Stimulated activated CD4-positive, alpha-beta T cell treated with anti-CD3 and anti-CD28 coated beads, Interleukin-2, amount 100 ng/mL, for 48 hours (primary cell): ENCODE measurements at regions not wholly inside any gene's neighbourhood (a gene's known extent, or its start where the extent isn't known, plus 50 kb on each side); places are given as distances from the start of the nearest gene placed in this dataset.

Experiments
- DNase-seq, 2 donors: peaks; one replicate each; pipeline ENCODE4 v3.0.0-alpha.2; 2020

DNA sequence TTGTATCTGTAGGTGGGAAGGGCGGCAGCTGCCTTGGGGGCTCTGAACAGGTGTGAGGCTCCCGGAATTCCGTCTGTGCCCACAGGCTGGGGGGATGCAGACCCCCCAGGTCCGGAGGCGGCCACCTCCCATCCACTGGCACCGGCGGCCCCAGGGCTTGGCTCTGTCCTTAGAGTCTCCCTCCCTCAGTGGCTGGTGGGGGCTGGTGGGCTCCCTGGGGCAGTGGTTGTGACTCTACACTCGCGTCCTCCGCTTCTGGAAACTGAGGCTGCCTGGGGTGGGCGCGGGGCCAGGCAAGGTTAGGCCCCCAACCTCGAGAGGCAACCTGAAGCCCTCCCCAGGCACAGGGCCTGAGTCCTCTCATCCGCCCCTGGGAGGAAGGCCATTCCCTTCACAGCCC is 1305.4 kb downstream of the BRD1 start:
- DNase-seq, result no peak

DNA sequence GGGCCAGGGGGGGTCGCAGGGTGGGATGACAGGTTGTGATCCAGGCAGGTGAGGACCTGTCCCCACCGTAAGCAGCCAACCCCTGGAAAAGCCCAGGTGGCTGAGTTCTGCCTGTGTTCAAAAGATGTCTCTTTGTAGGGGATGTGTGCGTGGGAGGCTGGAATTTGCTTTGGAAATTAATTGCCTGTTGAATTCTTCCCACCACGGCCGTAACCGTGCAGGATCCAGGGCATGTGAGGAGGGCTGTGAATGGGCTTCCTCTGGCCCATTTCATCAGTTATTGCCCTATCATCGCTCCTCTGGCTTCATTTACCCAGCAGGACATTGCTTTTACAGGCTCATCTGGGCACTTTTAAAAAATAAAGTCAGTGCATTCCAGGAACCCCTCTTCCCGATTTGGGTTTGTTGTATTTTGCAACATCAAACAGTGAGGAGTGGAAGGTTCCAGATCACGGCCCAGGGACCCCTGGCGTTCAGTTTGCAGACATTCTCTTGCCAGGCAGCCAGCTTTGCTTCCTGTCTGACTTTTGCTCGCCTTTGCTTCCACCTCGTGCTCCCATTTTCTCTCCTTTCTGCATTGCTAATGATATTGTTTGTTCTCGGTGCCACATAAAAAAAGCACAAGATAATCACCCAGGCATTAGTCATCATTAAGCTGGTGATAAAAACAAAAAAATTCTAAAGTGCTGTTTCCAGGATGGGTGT is 1306.6 kb downstream of the BRD1 start:
- no peak for DNase-seq

DNA sequence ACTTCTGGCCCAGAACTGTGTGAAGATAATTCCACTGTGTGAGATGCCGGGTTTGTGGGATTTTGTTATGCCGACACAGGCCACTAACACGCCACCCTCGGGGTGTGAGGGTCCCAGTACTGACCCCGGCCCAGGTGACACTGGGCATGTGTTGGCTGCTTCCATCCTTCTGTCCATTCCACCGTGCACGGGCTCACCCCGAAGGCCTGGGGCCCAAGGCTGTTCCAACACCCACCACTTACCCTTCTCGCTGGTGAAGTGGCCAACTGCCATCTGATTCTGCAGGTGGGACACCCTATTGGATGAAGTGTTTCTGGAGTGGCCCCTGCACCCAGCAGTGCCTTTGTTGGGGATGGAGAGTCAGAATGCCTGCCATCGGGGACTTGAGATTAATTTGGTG is 1307.5 kb downstream of the BRD1 start:
- DNase-seq, result no peak

DNA sequence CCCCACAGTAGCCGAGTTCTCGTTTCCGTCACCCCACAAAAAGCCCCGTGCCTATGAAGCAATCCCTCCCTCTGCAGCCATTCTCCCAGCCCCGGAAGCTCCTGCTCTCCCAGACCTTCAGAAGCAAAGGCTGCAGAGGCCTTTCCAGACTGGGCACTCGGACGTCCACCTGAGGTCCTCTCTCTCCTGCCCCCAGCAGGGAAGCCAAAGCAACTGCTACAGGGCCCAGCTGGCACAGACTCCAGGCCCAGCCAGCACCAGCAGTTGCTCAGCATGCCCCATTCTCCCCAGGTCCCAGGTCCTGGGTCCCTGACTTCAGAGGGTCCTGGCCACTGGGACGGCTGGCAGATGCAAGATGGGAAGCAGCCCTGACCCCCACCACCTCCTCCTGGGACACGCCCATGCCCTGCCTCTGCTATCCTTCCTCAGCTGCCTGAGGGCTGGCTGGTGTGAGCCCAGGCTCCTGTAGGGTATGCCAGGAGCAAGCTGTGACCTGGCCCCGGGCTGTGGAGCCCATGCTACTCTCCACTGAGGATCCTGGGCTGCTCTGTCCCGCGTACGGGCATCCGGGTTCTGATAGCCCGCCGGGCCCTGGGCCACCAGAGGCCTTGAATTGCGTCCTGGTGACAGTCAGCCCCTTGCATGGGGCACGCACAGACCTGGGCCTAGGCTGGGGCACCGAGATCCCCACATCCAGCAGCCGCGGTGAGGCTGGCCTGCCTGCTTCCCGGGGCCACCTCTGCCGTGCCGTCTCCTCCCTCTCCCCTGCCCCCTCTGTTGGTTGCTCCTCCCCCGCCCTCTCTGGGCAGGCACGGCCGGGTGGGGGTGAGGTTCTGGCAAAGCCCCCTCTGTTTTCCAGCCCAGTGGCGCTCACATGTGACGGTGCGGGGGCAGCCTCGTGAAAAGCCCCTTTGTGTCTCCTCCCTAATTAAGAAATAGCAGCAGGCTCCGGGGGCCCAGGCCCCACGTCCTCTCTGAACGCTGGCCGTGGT is 1310.3 kb downstream of the BRD1 start:
- no peak for DNase-seq

DNA sequence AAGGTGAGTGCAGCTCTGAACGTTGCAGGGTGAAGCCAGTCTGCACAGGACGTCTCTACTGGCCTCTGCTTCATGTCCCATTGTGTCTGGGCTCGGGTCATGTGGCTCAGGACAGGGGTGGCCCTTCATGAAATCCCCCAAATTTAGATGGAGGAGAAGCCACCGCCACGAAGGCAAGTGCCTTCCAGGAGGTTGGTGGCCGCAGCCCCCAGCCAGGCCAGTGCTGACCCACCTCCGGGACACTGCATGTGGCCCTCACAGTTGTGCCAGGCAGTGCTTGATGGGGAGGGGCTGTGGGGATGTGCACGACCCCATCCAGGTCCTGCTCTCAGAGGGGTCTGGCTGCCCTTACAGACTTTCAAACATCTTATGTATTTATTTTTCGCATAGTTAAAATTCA is 1311.1 kb downstream of the BRD1 start:
- DNase-seq, result no peak

DNA sequence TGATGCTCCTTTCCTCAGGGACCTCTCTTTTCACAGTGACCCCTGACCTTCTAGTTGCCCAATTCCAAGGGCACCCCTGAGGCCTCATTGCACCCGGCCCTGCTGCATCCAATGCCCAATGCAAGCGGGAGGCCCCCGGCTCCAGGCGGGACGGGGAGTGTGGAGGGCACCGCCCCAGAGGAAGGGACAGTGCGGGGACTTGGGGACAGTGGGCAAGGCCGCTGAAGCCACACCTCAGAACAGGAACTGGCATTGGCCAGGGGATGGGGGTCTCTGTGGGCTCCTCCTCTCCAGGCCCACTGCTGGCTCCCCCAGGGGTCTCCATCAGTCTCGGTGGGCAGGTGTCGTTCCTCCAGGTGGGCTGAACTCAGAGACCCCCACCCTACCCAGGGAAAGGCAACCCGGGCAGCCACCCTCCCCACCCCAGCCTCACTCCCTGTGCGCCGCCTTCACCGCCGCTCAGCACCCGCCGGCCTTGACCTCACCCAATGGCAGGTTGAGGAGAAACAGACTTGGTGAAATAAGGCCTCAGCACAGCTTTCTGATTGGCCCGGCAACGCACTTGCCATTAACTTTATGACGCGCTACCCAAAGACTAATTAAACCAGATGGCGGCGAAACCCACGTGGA is 1312.0 kb downstream of the BRD1 start:
- no peak for DNase-seq

DNA sequence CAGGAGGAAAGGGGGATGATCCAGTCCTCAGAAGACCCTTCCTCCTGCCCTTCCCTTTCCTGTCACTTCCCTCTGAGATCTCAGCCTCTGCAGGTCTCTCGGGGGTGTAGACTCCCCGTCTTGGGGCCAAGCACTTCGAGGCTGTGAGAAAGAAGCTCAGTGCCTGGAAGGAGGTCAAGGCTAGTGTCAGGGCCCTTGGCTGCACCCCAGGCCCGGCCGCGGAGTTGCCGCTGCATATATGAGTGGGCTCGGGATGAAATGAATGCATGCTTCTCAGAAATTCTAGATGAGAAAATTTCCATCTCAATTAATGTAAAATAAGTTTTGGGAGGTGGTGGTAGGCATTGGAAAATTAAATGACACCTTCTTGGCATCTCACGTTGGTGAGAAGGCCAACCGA is 1313.7 kb downstream of the BRD1 start:
- no peak for DNase-seq

DNA sequence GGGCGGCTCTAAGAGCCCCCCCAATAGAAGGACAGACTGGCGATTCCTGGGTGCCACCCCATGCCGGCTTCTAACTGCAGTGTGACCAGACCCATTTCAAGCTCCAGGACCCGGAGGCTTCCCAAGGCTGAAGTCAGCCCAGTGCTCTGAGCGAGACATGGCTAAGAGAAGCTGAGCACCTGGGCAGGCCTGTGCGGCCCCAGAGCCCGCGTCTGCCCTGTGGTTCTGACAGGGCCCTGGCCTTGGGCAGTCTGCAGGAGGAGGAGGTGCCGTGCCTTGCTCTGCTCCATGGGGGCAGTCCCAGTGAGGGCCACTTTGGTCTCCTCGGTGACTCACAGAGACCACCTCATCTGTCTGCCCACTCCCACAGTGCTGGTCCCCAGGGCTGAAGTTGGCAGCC is 1314.2 kb downstream of the BRD1 start:
- no peak for DNase-seq

DNA sequence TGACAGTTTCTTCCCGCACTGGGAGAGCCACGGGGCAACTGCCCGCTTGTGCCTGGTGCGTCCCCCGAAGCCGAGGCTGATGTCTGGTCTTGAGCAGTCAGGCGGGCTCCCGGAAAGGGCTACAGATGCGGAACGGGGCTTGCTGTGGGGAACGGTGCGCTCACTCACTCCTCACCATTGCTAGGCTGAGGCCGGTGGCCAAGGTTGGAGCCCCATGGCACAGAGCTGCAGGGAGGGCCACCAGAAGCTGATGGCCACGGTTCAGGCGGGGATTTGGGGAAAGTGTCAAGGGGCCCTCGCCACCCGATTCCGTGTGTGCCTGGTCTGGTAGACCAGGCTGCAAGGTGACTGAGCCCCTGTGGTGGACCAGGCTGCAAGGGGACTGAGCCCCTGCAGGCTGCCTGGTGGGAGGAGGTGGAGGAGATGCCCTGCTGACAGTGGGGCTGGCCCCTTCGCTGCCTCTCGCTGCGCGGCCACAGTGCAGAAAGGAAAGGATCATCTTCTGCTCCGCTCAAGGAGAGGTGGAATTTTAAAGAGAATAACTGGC is 1315.8 kb downstream of the BRD1 start:
- no peak for DNase-seq

DNA sequence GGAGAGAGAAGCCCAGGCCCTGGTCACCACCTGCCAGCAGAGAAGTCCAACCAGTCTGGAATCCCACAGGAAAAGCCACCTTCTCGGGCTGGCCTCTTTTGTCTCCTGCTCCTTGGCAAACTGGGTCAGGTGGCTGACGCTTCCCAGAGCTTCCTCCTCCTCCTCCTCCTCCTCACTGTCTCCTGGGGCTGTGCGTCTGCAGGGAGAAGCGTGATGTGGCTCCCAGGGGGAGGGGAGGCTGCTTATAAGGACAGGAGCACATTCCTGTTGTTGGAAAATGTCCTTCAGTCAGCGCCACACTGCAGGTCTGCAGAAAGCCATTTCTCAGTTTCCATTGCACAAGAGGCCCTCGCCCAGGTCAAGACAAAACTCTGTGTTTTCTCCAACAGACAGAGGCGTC is 1316.5 kb downstream of the BRD1 start:
- DNase-seq, result no peak

DNA sequence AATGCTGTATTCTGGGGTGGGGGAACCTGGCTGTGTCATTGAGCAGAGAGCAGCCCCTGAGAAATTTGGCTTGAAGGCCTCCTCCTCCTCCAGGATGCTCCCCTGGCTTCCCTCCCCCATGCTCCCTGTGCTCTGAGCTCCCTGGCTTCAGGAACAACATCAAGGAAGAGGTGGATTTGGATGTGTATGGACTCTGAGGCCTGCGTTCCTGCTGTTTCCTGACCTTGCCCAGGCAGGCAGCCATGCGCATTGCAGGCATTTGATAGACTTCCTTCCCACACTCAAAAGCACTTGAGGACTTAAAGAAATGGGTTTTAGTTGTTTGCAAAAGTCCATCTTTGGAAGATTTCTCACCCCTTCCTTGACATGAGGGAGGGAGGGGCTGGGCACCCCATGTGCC is 1317.1 kb downstream of the BRD1 start:
- DNase-seq, result no peak

DNA sequence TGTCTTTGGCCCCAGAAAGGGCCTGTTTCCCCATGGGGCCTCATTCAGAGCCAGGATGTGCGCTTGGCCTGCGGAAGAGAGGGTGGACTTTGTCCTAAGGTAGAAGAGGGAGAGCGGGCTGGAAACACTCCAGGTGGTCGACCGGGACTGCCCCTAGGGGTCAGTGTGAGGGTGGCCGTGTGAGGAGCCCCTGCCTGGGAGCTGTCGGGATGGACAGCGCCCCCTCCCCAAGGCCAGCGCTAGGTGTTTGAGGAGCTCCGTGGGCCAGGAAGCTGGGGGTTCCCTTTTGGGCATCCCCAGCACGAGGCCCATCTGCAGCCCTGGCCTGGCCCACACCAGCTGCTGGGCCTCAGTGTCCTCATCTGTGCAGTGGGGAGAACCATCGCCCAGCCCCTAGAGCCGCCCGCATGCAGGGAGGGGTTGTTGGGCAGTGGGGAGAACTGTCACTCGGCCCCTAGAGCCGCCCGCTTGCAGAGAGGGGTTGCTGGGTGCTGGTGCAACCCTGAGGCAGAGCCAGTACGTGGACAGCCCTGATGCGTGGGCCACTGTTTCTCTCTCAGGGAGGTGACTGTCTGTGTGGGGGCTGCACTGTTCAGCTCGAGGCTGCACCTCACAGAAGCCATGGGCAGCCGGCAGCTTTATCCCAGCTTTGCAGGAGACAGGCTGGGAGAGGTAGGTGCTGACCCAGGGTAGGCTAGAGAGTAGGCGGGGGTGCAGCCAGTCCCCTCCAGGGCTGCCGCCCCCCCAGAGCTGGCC is 1319.9 kb downstream of the BRD1 start:
- no peak for DNase-seq

DNA sequence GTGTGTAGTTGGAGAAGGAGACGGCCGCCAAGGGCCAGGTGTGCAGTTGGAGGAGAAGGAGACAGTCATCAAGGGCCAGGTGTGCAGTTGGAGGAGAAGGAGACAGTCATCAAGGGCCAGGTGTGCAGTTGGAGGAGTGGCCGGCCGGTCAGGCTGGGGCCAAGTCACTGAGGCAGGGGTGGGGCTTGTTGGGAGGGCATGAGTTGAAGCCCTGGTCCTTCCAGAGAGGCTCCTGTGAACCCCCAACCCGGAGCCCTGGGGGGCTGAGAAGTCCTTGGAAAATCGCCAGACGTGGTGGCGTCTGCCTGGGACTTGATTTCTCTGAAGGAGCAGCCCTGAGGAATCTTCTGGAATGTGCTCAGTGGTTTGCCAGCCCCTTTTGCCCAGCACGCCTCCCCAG is 1320.5 kb downstream of the BRD1 start:
- no peak for DNase-seq

DNA sequence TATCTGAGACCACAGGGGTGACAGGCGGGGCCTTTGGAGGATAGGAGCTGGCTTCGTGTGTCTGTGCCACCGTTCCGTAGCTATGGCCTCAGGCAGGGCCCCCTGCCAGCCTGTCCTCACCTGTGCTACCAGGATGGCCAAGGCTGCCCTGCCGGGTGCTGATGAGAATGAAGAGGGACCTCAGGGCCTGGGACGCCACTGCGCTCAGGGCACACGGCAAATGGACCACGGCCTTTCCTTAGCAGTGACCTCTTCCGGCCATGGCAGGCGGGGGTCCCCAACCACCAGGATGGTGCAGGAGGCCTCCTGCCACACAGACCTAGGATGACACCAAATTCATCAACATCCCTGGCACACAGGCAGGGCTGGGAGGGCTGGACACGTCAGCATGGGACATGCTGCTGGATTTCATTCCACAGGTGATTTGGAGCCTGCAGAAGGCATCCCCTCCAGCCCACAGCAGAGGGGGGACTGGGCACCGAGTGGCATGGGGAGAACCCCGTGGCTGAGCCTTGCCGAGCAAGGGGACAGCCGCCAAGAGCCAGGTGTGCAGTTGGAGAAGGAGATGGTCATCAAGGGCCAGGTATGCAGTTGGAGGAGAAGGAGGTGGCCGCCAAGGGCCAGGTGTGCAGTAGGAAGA is 1321.0 kb downstream of the BRD1 start:
- DNase-seq, result no peak

DNA sequence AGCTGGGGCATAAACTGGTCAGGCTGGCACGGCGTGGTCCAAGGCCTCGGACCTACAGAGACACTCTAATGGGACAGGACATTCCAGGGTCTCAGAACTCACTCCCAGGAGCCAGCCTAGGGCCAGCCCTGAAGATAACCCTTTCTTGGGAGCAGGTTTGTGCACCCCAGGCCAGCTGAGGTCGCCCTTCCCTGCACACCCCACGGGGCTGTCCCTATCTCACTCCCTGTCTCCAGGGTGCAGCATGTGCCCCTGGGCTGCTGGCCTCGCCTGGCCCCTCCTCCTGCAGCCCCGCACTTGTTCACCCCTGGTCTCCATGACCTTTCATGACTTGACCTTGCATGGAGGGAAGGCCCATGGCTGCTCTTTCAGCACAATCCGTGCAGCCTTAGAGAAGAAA is 1321.8 kb downstream of the BRD1 start:
- no peak for DNase-seq

DNA sequence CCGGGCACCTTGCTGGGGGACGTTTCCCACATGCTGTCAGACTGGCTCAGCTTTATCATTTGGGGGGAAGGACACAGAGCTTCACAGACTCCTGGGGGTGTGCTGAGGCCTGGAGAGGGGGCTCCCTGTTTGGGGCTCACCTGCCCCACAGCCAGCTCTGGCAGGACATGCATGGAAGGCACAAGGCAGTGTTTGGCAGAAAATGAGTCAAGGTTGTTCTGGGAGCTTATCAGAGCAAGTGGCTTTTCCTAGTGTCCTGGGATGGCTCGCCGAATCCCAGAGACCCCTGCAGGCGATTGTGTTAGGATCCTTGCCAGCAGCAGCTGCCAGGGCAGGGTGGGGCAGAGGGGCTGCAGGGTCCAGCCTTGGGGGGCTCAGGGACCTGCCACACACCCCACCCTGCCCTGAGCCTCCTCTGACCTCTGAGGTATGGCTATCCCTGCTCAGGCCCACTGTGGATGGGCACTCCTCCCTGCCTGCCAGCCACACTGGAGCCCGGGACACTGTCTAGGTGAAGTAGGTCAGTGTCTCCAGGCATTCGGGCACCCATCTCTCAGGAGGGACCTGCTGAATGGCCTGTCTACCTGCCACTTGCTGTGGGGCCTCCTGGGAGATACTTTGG is 1323.0 kb downstream of the BRD1 start:
- no peak for DNase-seq

DNA sequence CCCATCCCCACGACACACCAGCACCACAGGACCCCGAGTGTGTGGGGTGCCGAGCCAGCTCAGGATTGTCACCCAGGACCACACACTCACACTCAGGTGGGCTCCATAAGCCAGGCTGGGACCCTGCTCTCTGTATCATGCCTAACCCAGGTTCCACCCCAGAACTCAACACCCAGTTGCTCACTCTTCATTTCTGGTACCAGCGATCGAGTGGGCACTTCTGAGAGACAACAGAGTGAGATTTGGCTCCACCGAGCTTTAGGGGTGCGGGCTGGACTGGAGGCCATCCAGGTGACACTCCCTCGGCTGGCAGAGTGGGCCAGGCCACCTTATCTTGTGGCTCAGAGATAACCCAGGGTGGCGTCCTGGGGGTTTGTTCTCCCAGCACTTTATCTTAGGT is 1323.8 kb downstream of the BRD1 start:
- no peak for DNase-seq

DNA sequence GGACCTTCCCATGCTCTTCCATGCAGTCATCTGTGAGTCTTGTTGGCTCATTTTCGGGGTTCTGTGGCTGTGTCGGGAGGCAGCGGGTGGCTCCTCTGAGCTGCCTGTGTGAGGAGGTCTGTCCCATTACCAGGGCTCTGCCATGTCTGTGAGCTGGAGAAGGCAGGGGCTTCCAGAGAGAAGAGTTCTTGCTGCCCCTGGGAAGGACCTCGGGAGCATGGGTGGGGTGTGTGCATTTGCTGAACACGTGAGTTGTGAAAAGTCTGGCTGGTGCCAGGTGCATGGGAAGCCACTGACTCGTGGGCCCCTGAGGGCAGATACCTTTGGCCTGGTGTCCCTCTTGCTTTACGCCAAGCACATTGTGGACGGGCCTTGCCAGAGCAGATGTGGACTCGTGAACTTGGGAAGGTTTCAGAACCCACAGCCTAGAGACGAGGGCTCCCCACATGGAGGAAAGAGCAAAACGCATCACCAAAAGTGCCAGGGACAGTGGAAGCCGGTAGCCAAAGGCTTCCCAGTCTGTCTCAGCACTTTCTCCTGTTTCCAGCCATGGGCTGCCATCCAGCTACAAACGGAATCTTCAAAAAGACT is 1324.5 kb downstream of the BRD1 start:
- no peak for DNase-seq

DNA sequence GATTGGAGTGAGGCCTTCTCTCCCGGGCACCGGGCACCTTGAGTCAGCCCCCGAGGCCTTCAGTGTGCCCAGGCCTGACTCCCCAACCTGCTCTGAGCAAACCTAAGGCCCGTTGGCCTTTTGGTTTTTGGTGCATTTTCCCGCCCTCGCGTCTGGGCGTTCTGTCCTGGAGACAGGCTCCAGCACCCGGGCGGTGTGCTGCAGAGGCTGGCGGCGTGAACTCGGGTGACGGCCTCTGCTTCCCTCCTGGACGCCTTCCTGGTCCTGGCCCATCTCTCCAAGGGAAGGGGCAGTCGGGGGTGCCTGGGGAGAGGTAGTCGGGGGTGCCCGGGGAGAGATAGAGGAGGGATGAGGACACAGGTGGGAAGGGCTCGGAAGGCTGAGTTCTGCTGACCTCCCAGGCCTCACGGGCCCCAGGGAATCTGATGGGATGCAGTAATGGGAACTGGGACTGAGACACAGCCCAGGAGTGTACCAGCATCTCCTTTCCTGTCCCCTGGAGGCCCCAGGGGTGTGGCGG is 1326.4 kb downstream of the BRD1 start:
- DNase-seq, result no peak

DNA sequence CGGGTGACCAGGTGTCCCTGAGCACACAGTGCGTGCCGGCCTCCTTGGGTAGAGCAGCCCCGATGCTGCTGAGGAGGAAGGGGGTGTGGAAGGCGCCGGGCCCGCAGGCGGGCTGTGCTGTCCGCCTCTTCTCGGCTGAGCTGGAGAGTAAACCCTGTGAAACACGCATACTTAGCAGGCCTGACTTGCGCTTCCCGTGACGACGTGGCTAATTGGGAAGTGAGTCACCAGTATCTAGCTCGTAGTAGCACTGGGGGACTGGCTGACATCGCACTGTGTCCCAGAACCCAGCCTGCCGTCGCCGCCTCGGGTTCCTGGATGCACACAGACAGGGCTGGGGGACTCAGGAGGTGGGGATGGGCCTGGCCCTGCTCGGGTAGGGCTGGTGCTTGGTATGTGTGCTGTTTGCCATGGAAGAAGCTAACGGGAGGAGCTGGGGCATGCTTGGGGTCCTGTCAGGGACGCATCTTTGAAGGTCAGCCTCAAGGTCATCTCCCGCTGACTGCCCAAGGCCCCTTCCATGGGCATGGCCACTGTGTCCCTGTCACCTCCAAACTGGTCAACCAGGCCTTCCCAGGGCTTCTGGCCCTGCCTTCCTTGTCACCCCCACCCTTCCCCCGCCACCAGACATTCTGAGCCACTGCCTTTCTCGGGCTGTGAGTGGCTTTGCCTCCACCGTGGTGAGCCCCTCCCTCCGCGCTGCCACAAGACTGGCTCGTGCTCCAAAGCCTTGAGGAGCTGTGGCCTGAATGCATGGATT is 1327.0 kb downstream of the BRD1 start:
- DNase-seq, result no peak
